D721Med (cell line): ENCODE measurements at regions not wholly inside any gene's neighbourhood (a gene's known extent, or its start where the extent isn't known, plus 50 kb on each side); places are given as distances from the start of the nearest gene placed in this dataset.
A peak's percentile ranks its signal among the peaks of the same experiment; 100 is the strongest.

ENCODE experiments used
- DNase-seq: peaks from one replicate; pipeline ENCODE4 v3.0.0; 2011; ENCODE audit warnings: low spot score; ENCODE audit not compliant: insufficient read length
- FAIRE-seq: peaks from 2 replicates; lab custom pipeline; 2011; peaks lifted over from hg19 to GRCh38; lab: Jason Lieb, UNC
- TF ChIP-seq, protein P1 (sequence below): IDR thresholded peaks from 2 replicates; pipeline ENCODE4 v1.5.1; 2012; ENCODE audit warnings: mild to moderate bottlenecking, control low read depth; ENCODE audit not compliant: insufficient read depth; ENCODE audit errors: missing control alignments

GRCh38 chr6:148164645-148165044 lies 178.0 kb upstream of the SASH1 start:
- FAIRE-seq, result no peak
- TF ChIP-seq, protein P1, sequence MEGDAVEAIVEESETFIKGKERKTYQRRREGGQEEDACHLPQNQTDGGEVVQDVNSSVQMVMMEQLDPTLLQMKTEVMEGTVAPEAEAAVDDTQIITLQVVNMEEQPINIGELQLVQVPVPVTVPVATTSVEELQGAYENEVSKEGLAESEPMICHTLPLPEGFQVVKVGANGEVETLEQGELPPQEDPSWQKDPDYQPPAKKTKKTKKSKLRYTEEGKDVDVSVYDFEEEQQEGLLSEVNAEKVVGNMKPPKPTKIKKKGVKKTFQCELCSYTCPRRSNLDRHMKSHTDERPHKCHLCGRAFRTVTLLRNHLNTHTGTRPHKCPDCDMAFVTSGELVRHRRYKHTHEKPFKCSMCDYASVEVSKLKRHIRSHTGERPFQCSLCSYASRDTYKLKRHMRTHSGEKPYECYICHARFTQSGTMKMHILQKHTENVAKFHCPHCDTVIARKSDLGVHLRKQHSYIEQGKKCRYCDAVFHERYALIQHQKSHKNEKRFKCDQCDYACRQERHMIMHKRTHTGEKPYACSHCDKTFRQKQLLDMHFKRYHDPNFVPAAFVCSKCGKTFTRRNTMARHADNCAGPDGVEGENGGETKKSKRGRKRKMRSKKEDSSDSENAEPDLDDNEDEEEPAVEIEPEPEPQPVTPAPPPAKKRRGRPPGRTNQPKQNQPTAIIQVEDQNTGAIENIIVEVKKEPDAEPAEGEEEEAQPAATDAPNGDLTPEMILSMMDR, result no peak
- DNase-seq, result no peak

DNA sequence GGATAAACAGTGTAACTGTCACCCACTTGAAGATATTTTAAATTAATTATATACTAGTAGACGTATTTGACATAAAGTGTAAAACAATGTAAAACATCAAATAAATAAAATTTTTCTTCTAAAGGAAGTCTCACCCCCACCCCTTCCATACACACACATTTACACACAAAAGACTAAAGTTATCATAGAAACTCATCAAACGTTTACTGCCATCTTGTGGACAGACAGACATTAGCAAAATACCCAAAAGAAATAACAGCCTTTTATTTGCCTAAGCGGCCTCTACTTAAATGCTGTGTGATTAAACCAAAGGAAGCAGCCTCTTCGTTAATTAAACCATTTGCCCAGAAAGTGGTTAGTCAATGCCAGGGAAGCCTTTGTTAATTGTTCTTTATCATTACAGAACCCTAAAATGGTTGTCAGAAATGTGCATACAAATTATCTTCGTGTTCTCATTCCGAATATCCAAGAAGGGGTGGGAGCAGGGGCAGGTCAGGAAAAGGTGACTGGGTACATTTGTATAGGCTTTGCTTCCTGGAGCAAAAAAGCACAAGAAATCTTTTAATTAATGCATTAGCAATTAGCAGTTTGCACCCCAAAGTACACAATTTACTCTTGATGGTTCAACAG lies 176.2 kb upstream of the SASH1 start:
- FAIRE-seq, result peak; percentile 77

GRCh38 chr6:148169706-148170105 lies 172.9 kb upstream of the SASH1 start:
- DNase-seq (no peak), FAIRE-seq (no peak)
- TF ChIP-seq, protein P1, result no peak

More for the DNA sequence above, 176.2 kb upstream of the SASH1 start:
- TF ChIP-seq, protein P1, result peak; percentile 67
- DNase-seq, result no peak

- TF ChIP-seq, protein P1, result no peak
- DNase-seq (no peak), FAIRE-seq (no peak)
Observed at GRCh38 chr6:148170286-148170685, 172.4 kb upstream of the SASH1 start.

GRCh38 chr6:148173548-148173947 lies 169.1 kb upstream of the SASH1 start:
- TF ChIP-seq, protein P1, result no peak
- no peak for DNase-seq
- FAIRE-seq, result no peak

DNA sequence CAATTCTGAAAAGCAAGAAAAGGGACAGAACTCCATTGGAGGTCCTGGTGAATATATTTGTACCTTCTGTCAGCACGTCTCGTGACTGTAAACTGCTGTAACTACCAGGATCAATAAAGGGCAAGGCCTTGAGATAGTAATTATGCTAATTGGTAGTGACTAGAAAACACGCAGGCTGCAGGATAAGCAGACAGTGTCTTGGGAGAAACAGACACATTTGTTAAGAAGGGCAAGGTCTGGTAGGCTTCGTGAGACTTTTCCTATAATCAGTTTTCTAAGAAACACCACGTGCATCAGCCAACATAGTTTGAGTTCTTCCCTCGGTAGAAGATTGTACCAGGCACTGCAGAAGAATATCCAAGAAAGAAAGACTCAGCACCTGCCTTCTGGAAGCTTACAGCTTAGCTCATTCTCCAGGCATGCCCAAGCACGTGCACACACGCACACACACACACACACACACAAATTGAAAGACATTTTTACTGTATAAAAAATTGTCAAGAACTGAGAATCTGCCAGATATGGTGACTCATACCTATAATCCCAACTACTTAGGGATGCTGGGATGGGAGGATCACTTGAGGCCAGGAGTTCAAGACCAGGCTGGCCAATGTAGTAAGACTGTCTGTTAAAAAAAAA lies 167.0 kb upstream of the SASH1 start:
- FAIRE-seq, result no peak
- no peak for DNase-seq
- TF ChIP-seq, protein P1, result no peak
